NCI-H524 (cell line): ENCODE measurements at regions not wholly inside any gene's neighbourhood (a gene's known extent, or its start where the extent isn't known, plus 50 kb on each side); places are given as distances from the start of the nearest gene placed in this dataset.

Experiments used
- DNase-seq, 2 experiments: peaks; one replicate each; lab custom pipeline; 2025; lab: John Stamatoyannopoulos, UW

DNA sequence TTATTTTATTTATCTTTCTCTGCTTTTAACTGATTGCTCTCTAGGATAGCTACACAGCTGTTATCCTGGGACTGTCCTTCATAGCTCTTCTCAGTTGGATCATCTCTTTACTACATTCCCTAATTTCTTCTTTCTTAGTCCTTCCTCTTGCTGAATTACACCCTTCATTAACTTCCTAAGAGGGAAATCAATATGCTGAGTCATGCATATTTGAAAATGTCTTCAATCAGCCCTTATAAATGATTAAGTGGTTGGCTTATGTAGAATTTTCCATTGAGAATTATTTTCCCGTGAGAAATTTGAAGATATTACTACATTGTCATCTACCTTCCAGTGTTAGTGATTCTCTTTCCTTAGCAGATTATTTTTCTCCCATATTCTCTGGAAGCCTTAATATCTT is 214.2 kb downstream of the SOCS6 start:
- no peak for DNase-seq

DNA sequence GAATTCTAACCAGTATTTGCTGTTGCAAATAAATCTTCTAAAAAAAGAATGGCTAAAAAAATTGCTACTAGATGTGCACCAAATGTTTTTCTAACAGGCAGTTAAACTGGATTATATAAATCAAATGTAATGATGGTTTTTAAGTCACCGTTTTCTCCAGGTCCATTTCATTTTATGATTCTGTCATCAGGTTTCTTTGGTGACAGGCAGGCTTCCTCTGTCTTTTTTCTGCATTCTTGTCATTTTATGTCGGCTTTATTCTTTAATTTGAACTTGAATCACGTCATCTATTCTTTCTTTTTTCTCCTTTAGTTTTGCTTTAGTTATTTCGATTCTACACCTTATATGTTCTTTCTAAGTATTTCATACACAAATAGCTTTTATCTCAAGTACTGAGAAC is 212.5 kb downstream of the SOCS6 start:
- DNase-seq: no peak

DNA sequence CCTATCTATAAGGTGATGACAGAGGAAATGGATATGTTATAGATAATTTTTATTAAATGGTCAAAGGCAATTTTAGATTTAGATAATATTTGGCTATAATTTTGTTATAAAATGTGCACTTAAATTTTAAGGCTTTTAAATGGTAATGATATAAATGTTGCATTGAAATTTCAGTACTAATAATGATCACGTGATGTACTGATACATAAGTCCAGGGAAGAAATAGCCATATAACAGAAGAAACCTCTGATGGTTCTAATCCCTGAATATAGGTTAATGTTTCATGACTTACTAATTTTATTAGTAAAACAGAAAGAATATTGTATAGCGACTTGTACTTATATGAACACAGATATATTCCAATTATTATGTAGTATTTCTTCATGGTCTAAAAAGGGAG is 211.9 kb downstream of the SOCS6 start:
- no peak for DNase-seq

DNA sequence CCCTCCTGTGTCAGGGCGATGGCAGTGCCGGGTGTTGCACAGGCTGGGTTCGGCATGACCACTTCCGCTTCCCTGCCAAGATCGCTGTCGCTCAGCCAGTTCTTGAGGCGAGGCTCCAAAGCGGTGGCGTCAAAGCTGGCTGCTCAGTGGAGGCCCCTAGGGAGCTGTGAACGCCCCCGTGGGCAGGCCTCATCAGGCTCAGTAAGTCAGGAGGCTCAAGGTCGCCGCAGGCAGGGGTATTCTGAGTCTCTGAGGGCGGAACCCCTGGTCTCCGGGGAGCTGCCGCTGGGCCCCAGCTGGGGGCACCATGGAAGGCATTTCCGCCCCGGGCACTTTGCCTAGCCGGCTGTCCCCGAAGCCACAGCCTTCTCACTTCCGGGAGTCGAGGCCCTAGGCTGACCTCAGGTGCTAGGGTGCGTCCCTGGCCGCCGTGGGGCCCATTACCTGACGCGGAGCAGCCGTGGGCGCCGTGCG is 210.4 kb downstream of the SOCS6 start:
- no peak for DNase-seq

DNA sequence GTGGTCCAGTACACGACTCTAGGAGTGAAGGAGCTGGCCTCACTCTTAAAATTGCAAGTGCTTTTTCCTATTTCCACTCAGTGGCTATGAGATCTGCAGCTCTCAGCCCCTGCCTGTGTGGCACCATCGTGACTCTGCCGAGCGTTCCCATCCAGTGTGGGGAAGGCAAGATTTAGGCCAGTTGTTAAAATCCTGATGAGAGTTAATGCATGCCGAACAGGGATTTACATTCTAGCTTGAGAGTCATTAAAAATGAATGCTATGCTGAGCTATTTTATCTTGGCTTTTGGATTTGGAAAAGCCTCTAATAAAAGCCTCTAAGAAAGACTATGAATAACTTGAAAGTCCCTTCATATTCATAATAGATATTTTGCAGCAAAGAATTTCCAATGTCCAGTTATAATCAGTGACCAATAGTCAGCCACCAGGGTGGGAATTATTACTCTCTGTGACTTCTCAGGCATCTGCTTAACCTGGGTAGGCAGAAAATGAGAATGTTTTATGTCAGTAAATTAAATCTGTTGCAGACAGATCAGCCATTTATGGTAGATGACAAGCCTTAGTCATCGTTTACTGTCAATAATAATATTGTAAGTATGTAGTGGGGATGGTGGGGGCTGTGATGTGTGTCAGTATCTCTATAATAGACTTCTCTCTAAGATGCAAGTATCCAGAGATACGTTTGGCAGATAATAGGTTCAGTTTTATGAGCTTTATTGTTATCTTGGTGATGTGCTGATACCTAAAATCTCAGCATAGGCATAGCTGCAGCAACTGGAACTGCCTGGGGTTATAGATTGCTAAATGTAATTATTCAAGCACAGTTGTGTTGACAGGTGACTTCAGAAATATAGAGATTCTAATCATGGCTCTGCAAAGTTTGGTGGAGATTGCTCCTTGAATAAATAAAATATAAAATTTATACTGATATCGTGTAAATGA is 207.8 kb downstream of the SOCS6 start:
- no peak for DNase-seq

DNA sequence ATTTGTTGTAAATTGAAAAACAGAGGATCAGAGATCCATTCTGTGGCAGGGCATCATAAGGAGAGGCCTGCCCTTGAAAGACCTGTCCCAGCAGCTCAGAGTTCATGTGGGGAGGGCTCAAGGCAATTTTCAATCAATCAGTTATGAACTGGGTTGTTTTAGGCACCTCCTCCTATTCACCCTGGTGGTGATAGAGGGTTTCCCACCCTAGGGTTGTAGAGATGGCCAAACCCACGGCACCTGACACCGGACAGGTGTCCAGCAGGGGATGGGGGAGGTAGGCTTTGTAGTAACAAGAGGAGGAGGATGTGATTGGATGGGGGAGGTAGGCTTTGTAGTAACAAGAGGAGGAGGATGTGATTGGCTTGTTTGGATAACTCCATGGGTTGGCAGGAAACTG is 205.7 kb downstream of the SOCS6 start:
- no peak for DNase-seq

DNA sequence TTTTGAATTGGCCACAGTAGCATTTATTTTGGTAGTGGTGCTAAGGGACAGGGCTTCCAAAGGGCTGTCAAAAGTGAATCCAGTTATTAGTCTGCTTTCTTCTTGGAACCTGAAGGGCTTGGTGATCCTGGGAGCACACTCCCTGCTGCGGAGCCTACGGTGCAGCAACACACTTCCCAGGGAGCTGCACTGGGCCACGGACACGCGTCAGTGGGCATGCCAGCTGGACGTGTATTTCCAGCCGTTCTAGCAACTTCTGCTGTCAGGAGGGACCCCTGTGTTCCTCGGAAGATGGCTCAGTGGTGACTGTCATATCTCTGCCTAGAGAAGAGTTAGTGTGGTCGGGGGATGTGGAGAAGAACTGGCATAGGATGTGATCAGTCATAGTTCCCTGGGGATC is 204.6 kb downstream of the SOCS6 start:
- DNase-seq: peak in 1 of 2 experiments; percentile 26

DNA sequence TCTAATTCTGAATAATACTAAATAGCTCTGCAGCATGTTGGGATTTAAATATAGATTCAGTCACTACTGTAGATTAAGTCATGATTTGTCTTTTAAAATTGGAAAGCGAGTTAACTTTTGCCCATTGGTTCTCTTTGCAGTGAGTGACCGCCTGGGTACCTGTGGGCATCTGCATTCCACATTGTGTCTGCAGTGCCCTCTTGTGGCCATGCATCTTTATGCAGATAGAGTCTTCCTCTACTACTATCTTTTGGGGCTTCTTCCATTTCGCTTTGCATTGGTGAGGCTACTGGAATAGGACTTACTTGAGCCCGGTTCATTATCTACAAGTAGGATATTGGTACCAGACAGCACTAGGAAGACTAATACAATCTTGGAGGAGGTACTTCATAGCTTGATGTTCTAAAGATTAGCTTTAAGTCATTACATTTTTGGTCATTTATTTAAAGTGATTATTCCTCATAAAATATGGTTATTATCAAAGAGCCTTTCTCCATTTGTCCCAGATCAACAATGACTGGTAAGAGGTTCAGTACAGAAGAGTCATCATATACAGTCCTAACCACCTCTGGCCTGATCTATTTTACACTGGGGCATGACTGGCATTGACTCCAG is 203.0 kb downstream of the SOCS6 start:
- peak; percentile 12 to 56 for DNase-seq

DNA sequence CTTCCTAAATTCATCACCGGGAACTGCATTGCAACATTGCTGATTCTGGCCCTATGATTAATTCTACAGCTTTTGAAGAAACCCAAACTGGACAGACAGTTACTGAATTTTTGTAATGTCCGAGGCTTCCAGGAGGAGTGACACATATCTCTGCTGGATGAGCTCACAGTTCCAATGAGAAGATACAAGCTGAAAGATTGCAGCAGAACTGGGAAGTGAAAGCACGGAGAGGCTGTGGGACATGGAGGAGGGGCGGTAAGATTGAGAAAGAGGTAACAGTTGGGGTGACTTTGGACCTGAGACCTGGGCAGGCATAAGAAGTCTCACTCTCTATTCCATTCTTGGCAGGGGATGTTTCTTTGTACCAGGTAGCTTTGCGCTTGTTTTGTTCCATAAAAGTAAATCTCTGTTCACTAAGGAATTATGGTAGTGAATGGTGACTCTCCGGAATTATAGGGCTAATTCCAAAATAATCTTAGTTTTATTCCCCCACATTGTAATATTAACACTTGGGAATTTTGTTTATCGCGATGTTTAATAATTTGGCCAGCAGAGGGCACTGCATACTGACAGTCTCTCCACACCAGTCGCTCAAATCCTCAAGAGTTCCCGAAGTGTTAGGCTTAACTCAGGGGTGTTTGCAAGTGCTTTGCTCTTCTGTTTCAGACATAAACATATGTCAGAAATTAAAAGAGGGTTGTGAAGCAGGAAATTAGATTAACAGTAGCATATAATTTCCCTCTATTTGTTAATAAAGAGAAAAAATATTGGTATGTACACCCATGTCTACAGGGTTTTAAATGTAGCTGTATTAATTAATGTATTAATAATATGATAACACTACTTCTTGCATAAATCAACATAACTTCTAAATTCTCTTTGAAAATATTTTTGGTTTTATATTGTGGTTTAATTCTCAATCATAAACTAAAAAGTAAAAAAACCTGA is 201.4 kb downstream of the SOCS6 start:
- peak; percentile 50 to 72 for DNase-seq

DNA sequence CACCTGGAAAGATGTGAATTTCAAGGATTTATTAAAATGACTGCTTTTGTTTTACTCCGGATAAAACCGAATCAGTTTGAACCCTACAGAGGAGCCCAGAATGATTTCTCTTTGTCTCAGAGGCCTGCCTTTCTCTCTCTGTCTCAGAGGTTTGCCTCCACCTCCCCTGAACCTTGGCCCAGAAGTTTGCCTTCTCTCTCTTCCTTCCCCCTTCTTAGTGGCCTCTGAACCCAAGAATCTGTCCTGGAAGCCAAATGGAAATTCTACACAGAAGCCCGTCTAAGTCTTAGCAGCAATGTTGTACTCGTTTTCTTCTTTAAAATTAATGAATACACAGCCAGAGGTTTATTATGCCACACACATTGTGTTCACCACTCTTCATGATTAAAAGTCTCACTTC is 200.7 kb downstream of the SOCS6 start:
- no peak for DNase-seq

DNA sequence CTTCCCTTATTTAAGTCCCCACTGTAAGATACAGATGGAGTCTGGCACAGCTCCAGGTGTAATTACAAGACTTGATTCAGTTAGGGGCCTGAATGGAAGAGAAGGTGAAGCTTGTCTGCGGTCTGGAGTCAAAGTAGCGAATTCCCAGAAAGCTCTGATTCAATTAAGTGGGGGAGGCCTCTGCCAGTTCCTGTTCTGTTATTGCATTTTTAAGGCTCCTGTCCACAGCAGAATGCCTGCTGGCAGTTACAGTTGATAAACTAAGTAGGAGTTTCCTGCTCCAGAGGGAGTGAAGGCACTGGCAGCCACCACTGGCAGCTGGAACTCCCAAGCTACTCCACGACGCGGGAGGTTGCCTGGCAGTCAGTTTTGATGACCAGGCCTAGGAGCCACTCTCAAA is 181.1 kb downstream of the SOCS6 start:
- DNase-seq: peak; percentile 3 to 42

DNA sequence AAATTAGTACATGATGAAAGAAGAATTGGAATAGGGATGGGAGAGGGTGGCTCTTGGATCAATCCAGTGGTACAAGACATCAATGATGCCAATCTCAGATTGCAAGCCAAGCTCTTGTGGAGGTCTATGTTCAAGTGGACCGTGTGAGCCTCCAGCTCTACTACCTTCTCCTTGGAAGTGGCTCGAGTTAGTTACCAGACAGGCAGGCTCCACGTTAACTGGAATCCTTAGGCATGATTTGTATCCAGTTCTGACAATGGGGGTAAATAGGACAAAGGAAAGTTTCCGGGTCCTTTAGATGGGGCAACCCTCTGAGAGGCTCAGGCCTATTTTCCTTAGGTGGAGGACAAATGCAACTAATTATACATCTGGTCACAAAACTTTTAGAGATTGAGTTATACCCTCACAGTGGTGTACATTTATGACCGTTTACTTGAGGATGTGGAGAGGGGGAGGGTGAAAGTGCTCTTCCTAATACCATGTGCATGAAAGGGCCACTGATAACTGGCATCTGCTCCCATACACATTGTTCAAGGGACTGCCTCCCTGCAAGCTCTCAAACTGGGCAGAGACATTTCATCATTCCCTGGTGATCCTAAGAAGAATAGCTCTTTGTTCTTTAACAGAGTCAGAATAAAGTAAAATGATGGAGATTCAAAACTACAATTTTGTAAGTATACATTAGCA is 180.2 kb downstream of the SOCS6 start:
- no peak for DNase-seq

DNA sequence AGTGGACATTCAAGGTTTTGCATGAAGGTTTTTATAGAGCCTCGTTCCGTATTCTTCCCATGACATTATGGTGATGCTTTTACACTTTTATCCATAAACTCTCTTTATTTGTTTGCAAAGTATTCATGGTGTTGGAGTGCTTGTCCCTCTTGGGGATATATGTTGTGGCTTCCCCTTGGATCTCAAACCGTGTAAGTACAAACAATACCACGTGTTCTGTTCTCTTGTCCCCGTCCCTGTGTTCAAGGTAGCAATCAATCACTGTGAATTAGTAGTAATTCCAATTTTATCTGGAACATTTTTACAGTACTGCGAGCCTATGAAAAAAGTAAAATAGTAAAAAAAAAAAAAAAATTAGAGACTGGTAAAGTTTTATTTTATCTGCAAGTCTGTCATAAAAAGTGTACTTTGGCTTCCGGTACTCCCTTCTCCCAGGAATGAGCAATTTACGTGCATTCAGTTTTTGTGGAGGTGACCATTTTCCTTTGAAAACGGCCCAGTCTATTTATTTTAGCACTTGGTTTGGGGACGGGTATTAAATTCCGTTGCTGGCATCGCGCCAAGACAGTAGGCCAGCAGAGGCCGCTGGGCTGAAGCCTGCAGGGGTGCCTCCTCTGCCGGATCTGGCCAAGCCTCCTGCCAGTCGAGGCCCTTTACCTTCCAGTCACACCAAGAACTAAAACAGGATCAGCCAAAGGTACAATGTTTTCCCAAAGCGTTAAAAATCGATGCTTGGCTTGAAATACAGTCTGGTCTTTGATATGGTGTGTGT is 175.7 kb downstream of the SOCS6 start:
- DNase-seq: peak; percentile 66 to 83

DNA sequence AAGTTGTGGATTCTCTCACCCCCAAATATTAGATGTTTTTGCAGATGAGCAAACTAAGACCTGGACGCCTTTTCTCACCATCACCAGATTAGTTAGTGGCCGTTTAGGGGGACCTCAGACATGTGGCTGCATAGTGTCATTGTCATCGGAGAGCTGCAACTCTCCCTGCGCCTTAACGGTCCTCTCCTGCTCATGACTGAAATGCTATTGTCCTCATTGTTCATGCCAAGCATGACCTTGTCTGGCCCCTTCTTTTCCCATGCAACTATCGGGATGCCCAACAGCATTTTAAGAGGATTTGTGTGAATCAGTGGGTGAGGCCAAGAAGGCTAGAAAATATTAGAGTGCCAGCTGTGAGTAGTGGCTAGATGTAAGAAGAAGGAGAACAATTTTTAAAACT is 174.2 kb downstream of the SOCS6 start:
- DNase-seq: no peak

DNA sequence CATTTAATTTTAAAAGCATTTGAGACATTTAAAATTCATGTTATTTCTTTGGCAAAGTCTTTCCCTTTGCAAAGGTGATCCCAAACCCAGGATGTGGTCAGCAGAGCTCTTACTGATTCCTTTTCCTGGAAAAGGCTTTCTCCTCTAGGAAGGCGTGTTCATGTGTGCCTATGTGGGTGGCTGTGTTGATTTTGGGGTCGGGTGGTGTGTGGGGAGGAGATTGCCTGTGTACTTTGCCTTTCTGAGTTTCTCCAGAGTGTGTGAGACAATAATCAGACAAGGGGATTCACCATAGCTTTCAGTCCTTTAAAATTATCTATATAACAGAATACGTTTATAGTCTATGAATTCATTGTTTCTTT is 173.2 kb downstream of the SOCS6 start:
- no peak for DNase-seq

DNA sequence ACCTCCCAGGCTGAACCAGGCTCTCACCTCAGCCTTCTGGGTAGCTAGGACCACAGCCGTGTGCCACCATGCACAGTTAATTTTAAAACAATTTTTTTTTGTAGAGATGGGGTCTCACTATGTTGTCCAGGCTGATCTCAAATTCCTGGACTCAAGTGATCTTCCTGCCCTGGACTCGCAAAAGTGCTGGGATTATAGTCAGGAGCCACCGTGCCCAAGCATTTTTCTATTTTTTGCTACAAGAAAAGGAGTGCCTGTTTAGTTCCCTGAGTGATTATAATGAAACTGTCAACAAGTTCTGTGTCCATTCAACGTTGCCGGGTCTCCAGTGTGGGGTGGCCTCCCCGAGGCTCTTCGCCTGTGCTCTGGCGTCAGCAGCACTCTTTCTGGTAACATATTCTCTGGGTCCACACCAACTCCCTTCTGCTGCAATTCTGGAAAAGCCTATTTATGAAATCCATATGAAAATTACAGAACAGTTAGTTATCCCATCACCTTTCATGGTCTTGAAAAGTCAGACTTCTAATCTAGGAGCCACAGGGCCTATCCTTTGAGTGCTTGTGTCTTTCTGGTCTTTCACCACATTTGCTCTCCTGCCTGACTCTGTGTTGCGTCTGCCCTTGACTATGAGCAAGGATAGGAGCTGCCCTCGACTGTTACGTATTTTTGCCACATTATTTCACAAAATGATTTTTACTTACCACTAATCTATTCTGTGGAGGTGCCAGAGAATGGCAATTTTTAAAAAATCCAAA is 172.7 kb downstream of the SOCS6 start:
- DNase-seq: no peak

DNA sequence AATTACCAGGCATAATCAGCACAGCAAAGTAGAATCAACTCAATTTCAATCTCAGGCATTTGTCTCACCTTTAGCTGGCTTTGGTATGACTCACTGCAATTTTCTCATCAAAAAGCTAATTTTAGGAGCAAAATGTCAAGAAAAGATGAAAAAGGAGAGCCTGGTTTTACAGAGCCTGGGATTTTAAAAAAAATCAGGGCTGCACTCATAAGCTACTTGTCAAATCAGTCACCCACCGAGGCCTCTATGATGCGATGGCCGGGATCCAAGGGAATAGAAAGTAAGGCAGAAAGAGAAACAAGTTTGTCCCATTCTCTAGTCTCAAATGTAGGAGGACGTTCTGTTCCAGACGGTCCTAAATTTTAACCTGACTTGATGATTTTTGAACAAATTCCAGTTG is 170.9 kb downstream of the SOCS6 start:
- DNase-seq: no peak

DNA sequence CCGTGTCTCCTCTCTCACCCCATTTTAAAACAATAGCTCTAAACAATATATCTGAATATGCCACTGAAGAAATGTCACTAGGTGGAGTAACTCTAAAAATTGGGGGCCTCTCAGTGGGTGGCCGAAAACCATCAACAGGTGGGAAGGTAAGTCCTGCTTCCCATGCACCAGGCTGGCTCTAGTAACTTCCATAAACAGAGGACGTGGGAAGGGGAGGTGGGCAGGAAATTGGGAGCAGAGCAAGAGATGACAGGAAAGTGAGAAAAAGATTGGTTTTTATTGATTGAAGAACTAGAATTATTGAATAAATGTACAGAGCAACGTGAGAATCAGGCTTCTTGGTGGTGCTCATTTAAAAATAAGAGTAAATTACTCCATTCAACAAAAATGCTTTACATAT is 170.4 kb downstream of the SOCS6 start:
- DNase-seq: no peak

DNA sequence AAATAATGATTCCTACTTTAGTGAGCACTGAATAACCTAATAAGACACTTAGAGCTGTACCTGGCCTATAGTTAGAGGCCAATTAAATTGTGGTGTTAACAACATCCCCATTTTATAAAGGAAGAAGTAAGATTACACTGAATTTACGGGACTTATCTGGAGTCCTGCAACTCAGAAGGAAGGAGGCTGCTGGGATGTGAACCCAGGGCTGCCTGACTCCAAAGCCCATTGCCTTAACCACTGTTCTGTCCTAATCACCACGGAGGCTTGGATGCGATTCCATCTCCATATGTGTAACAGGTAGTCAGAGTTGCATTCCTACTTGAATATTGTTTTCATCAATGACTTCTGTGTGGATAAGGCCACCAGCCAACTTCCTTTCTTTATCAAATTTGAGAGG is 168.9 kb downstream of the SOCS6 start:
- DNase-seq: no peak

DNA sequence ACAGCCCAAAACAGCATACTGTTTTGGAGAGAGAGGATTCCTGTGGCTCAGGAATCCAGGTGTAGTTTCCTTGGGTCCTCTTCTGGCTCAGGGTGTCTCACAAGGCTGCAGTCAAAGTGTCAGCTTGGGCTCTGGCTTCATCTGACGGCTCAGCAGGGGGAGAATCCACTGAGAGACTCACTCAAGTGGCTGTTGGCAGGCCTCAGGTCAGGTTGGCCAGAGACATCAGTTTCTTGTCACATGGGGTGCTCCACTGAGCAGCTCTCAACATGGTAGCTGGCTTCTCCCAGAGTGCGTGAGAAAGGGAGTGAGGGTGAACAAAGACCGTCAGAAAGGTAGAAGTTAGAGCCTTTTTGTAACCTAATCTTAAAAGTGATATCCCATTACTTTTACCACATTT is 168.4 kb downstream of the SOCS6 start:
- no peak for DNase-seq
